H1 (cell line): ENCODE measurements at regions not wholly inside any gene's neighbourhood (a gene's known extent, or its start where the extent isn't known, plus 50 kb on each side); places are given as distances from the start of the nearest gene placed in this dataset.

Source experiments
- BCL11A ChIP-seq, 2 experiments: IDR thresholded peaks; one replicate each; pipeline ENCODE4 v1.6.1; 2011; ENCODE audit warnings: low read depth in 2 of 2, low read length in 2 of 2, mild to moderate bottlenecking in 2 of 2
- CBX5 ChIP-seq: fragments of 300-800, 300-1000 bp; sonication (generic); IDR thresholded peaks from 2 replicates; pipeline ENCODE4 v1.7.1; 2016; ENCODE audit warnings: antibody characterized with exemption, low read length, low read depth
- CEBPB ChIP-seq: IDR thresholded peaks from 2 replicates; pipeline ENCODE4 v1.6.1; 2012; ENCODE audit warnings: low read depth, low read length
- SIX5 ChIP-seq: IDR thresholded peaks from 2 replicates; pipeline ENCODE4 v1.6.1; 2011; ENCODE audit warnings: mild to moderate bottlenecking, low read depth, low read length
- SP1 ChIP-seq: IDR thresholded peaks from 2 replicates; pipeline ENCODE4 v1.6.1; 2011; ENCODE audit warnings: low read depth, low read length
- TEAD4 ChIP-seq: IDR thresholded peaks from 2 replicates; pipeline ENCODE4 v1.6.1; 2012; ENCODE audit warnings: low read depth, low read length, inconsistent platforms, mixed read lengths
- TF ChIP-seq, protein P1 (sequence below): fragments of 300-600 bp; sonication (generic); IDR thresholded peaks from 2 replicates; pipeline ENCODE4 v1.7.1; 2012; ENCODE audit warnings: low read length, moderate library complexity, mild to moderate bottlenecking, inconsistent platforms; ENCODE audit not compliant: insufficient replicate concordance
- TF ChIP-seq, protein P2 (sequence below): IDR thresholded peaks from 2 replicates; pipeline ENCODE4 v1.6.1; 2012; ENCODE audit warnings: inconsistent platforms

DNA sequence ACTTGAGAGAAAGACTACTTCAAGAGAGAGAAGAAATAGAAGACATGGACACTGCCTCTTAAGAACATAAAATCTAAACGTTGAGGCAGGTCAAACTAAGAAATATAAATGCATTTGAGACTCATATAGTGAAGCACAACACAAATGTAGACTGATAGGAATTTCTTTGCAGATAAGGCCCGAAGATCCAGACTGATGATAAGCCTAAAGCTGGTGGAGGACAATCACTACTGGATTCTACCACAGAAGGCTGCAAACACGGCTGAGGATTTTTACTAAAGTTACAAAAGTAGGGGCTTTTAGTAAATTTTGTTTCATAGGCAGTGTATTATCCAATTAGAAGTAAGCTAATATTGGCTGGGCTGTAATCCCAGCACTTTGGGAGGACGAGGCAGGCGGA is 278.3 kb downstream of the RAP2B start (continued):
- TF ChIP-seq, protein P1, sequence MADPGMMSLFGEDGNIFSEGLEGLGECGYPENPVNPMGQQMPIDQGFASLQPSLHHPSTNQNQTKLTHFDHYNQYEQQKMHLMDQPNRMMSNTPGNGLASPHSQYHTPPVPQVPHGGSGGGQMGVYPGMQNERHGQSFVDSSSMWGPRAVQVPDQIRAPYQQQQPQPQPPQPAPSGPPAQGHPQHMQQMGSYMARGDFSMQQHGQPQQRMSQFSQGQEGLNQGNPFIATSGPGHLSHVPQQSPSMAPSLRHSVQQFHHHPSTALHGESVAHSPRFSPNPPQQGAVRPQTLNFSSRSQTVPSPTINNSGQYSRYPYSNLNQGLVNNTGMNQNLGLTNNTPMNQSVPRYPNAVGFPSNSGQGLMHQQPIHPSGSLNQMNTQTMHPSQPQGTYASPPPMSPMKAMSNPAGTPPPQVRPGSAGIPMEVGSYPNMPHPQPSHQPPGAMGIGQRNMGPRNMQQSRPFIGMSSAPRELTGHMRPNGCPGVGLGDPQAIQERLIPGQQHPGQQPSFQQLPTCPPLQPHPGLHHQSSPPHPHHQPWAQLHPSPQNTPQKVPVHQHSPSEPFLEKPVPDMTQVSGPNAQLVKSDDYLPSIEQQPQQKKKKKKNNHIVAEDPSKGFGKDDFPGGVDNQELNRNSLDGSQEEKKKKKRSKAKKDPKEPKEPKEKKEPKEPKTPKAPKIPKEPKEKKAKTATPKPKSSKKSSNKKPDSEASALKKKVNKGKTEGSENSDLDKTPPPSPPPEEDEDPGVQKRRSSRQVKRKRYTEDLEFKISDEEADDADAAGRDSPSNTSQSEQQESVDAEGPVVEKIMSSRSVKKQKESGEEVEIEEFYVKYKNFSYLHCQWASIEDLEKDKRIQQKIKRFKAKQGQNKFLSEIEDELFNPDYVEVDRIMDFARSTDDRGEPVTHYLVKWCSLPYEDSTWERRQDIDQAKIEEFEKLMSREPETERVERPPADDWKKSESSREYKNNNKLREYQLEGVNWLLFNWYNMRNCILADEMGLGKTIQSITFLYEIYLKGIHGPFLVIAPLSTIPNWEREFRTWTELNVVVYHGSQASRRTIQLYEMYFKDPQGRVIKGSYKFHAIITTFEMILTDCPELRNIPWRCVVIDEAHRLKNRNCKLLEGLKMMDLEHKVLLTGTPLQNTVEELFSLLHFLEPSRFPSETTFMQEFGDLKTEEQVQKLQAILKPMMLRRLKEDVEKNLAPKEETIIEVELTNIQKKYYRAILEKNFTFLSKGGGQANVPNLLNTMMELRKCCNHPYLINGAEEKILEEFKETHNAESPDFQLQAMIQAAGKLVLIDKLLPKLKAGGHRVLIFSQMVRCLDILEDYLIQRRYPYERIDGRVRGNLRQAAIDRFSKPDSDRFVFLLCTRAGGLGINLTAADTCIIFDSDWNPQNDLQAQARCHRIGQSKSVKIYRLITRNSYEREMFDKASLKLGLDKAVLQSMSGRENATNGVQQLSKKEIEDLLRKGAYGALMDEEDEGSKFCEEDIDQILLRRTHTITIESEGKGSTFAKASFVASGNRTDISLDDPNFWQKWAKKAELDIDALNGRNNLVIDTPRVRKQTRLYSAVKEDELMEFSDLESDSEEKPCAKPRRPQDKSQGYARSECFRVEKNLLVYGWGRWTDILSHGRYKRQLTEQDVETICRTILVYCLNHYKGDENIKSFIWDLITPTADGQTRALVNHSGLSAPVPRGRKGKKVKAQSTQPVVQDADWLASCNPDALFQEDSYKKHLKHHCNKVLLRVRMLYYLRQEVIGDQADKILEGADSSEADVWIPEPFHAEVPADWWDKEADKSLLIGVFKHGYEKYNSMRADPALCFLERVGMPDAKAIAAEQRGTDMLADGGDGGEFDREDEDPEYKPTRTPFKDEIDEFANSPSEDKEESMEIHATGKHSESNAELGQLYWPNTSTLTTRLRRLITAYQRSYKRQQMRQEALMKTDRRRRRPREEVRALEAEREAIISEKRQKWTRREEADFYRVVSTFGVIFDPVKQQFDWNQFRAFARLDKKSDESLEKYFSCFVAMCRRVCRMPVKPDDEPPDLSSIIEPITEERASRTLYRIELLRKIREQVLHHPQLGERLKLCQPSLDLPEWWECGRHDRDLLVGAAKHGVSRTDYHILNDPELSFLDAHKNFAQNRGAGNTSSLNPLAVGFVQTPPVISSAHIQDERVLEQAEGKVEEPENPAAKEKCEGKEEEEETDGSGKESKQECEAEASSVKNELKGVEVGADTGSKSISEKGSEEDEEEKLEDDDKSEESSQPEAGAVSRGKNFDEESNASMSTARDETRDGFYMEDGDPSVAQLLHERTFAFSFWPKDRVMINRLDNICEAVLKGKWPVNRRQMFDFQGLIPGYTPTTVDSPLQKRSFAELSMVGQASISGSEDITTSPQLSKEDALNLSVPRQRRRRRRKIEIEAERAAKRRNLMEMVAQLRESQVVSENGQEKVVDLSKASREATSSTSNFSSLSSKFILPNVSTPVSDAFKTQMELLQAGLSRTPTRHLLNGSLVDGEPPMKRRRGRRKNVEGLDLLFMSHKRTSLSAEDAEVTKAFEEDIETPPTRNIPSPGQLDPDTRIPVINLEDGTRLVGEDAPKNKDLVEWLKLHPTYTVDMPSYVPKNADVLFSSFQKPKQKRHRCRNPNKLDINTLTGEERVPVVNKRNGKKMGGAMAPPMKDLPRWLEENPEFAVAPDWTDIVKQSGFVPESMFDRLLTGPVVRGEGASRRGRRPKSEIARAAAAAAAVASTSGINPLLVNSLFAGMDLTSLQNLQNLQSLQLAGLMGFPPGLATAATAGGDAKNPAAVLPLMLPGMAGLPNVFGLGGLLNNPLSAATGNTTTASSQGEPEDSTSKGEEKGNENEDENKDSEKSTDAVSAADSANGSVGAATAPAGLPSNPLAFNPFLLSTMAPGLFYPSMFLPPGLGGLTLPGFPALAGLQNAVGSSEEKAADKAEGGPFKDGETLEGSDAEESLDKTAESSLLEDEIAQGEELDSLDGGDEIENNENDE, result no peak
- TF ChIP-seq SIX5 (no peak), CBX5 (no peak), TEAD4 (no peak), SP1 (no peak), CEBPB (no peak), BCL11A (IDR thresholded peaks at IDR 0.05; ENCODE audit: low read depth in 2 of 2, low read length in 2 of 2) (no peak)
- TF ChIP-seq, protein P2, sequence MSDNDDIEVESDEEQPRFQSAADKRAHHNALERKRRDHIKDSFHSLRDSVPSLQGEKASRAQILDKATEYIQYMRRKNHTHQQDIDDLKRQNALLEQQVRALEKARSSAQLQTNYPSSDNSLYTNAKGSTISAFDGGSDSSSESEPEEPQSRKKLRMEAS, result no peak
- TF ChIP-seq, all 59 proteins: peak for 0
